Thoracic aorta (tissue), 2 donors: ENCODE measurements at regions not wholly inside any gene's neighbourhood (a gene's known extent, or its start where the extent isn't known, plus 50 kb on each side); places are given as distances from the start of the nearest gene placed in this dataset.
"Not testable (repeated sequence)": the region's sequence is repeated elsewhere in the genome, so short reads cannot be mapped to it uniquely, and the experiment has no call there.

Source experiments
- ATAC-seq: fragments of 150-250 bp; one replicate; pipeline ENCODE4 v1.8.0; 2017; ENCODE audit warnings: low read depth; ENCODE audit not compliant: insufficient number of reproducible peaks, low FRiP score
- DNase-seq: peaks from one replicate; pipeline ENCODE4 v3.0.0-alpha.2; 2020; ENCODE audit warnings: low spot score
- H3K27ac ChIP-seq, 2 donors: fragments of 200-600 bp; sonication (generic); 1 replicate in 1 of 2; 2 replicates in 1 of 2; pipeline ENCODE4 v1.5.1; 2016; ENCODE audit warnings: mild to moderate bottlenecking in 2 of 2, moderate library complexity in 2 of 2
- H3K27me3 ChIP-seq: fragments of 200-600 bp; sonication (generic); replicated peaks from 2 replicates; pipeline ENCODE4 v1.6.0; 2016; ENCODE audit warnings: mild to moderate bottlenecking; ENCODE audit not compliant: insufficient read depth
- H3K36me3 ChIP-seq: fragments of 200-600 bp; sonication (generic); one replicate; pipeline ENCODE4 v1.5.1; 2016
- H3K4me1 ChIP-seq, 2 donors: fragments of 200-600 bp; sonication (generic); 1 replicate in 1 of 2; 2 replicates in 1 of 2; pipeline versions ENCODE4 v1.5.1 to v1.6.0; 2016; ENCODE audit warnings: low read depth in 2 of 2, mild to moderate bottlenecking in 1 of 2; ENCODE audit not compliant: control insufficient read depth in 1 of 2
- H3K4me3 ChIP-seq: fragments of 200-600 bp; sonication (generic); 2 replicates; pipeline ENCODE4 v1.5.1; 2016; ENCODE audit warnings: mild to moderate bottlenecking
- H3K9me3 ChIP-seq: fragments of 200-600 bp; sonication (generic); 2 replicates; pipeline ENCODE4 v1.5.1; 2016
- CTCF ChIP-seq: fragments of 200-600 bp; sonication (generic); IDR thresholded peaks from one replicate; pipeline ENCODE4 v1.5.1; 2019; ENCODE audit warnings: antibody characterized with exemption

GRCh38 chr1:201729973-201730608 lies 98.9 kb upstream of the IPO9 start:
- no peak for TF ChIP-seq CTCF
- Histone ChIP-seq H3K9me3 (no peaks in the 10 kb centered on the region), H3K4me3 (no peak overlapping the region), H3K27ac (no peak overlapping the region), H3K27me3 (no peaks in the 10 kb centered on the region), H3K4me1 (peaks cover 15 to 69% of the 10 kb centered on the region in 2 donors), H3K36me3 (no peaks in the 10 kb centered on the region)
- ATAC-seq (no peak), DNase-seq (no peak)

GRCh38 chr1:201730611-201731010 lies 98.3 kb upstream of the IPO9 start:
- no peak for DNase-seq
- no peak for TF ChIP-seq CTCF
- no peak for ATAC-seq
- H3K4me1 ChIP-seq = peaks cover 14 to 67% of the 10 kb centered on the region in 2 donors
- H3K4me3 ChIP-seq = no peak overlapping the region
- no peak overlapping the region for H3K27ac ChIP-seq
- H3K9me3 ChIP-seq = no peaks in the 10 kb centered on the region
- no peaks in the 10 kb centered on the region for H3K36me3 ChIP-seq
- H3K27me3 ChIP-seq = no peaks in the 10 kb centered on the region

GRCh38 chr1:201731142-201731541 lies 97.8 kb upstream of the IPO9 start:
- TF ChIP-seq CTCF = no peak
- Histone ChIP-seq H3K9me3 (no peaks in the 10 kb centered on the region), H3K4me1 (peaks cover 14 to 64% of the 10 kb centered on the region in 2 donors), H3K4me3 (no peak overlapping the region), H3K27me3 (no peaks in the 10 kb centered on the region), H3K36me3 (no peaks in the 10 kb centered on the region), H3K27ac (no peak overlapping the region)
- no peak for ATAC-seq
- no peak for DNase-seq

- H3K27ac ChIP-seq = no peak overlapping the region
- DNase-seq = no peak
Measured at GRCh38 chr1:201731592-201731991, 97.4 kb upstream of the IPO9 start.

GRCh38 chr1:201732351-201732750 lies 96.6 kb upstream of the IPO9 start:
- DNase-seq (no peak), ATAC-seq (no peak)
- no peak for TF ChIP-seq CTCF
- H3K36me3 ChIP-seq = no peaks in the 10 kb centered on the region
- H3K27me3 ChIP-seq = no peaks in the 10 kb centered on the region
- peaks cover 5 to 64% of the 10 kb centered on the region in 2 donors for H3K4me1 ChIP-seq
- H3K9me3 ChIP-seq = no peaks in the 10 kb centered on the region
- no peak overlapping the region for H3K27ac ChIP-seq
- no peak overlapping the region for H3K4me3 ChIP-seq

More at GRCh38 chr1:201731592-201731991, 97.4 kb upstream of the IPO9 start:
- H3K4me1 ChIP-seq = peaks cover 10 to 64% of the 10 kb centered on the region in 2 donors
- ATAC-seq = no peak
- no peak for TF ChIP-seq CTCF
- no peaks in the 10 kb centered on the region for H3K9me3 ChIP-seq
- H3K36me3 ChIP-seq = no peaks in the 10 kb centered on the region
- no peak overlapping the region for H3K4me3 ChIP-seq
- H3K27me3 ChIP-seq = no peaks in the 10 kb centered on the region

- DNase-seq, H3K27me3 ChIP-seq, H3K27ac ChIP-seq, H3K4me3 ChIP-seq, H3K36me3 ChIP-seq, H3K9me3 ChIP-seq, ATAC-seq: not testable (repeated sequence)
- peaks cover 15 to 63% of the 10 kb centered on the region in 2 donors for H3K4me1 ChIP-seq
Measured at GRCh38 chr1:201734221-201734620, 94.7 kb upstream of the IPO9 start.
